Uterus (tissue), 2 donors: ENCODE measurements at regions not wholly inside any gene's neighbourhood (a gene's known extent, or its start where the extent isn't known, plus 50 kb on each side); places are given as distances from the start of the nearest gene placed in this dataset.

ENCODE experiments used
- CTCF ChIP-seq, 4 experiments: fragments of 200-600 bp in 2 of 4; fragments of 450-650 bp in 2 of 4; sonication (generic) in 2 of 4; IDR thresholded peaks; one replicate each; pipeline ENCODE4 v1.5.1; 2016 to 2019; ENCODE audit warnings: antibody characterized with exemption in 4 of 4, mild to moderate bottlenecking in 2 of 4, moderate library complexity in 1 of 4
- POLR2A ChIP-seq, 2 donors: fragments of 450-650 bp; IDR thresholded peaks; one replicate each; pipeline ENCODE4 v1.6.1; 2016; ENCODE audit warnings: antibody characterized with exemption in 2 of 2, mild to moderate bottlenecking in 1 of 2, moderate library complexity in 1 of 2

GRCh38 chr13:65638572-65639168, 1591.5 kb downstream of the PCDH9 start:
- TF ChIP-seq CTCF (IDR thresholded peaks at IDR 0.05): peak in 2 of 4 experiments; percentile 7 to 20
- no peak for TF ChIP-seq POLR2A (IDR thresholded peaks at IDR 0.05)
